Stimulated activated CD4-positive, alpha-beta T cell treated with anti-CD3 and anti-CD28 coated beads, TNF-alpha, amount 100 ng/mL, for 48 hours (primary cell): ENCODE measurements at regions not wholly inside any gene's neighbourhood (a gene's known extent, or its start where the extent isn't known, plus 50 kb on each side); places are given as distances from the start of the nearest gene placed in this dataset.

Experiments
- DNase-seq, 3 donors: peaks; one replicate each; pipeline ENCODE4 v3.0.0-alpha.2; 2020; ENCODE audit warnings: low read depth in 3 of 3

- DNase-seq = no peak
These were observed 99.3 kb upstream of the PMEPA1 start for GRCh38 chr20:57809149-57809548.

GRCh38 chr20:57808264-57809070, 98.7 kb upstream of the PMEPA1 start:
- no peak for DNase-seq

GRCh38 chr20:57807401-57808263, 97.8 kb upstream of the PMEPA1 start:
- DNase-seq = no peak

GRCh38 chr20:57806975-57807374, 97.2 kb upstream of the PMEPA1 start:
- DNase-seq = no peak

GRCh38 chr20:57806476-57806875, 96.7 kb upstream of the PMEPA1 start:
- no peak for DNase-seq

GRCh38 chr20:57805747-57806146, 95.9 kb upstream of the PMEPA1 start:
- DNase-seq = no peak

- no peak for DNase-seq
These were observed 94.8 kb upstream of the PMEPA1 start for GRCh38 chr20:57804470-57805250.

- no peak for DNase-seq
These were observed 93.7 kb upstream of the PMEPA1 start for GRCh38 chr20:57803508-57804005.

- DNase-seq = no peak
These were observed 93.1 kb upstream of the PMEPA1 start for GRCh38 chr20:57802765-57803507.

- no peak for DNase-seq
These were observed 91.8 kb upstream of the PMEPA1 start for GRCh38 chr20:57801581-57801980.

GRCh38 chr20:57800791-57801430, 91.1 kb upstream of the PMEPA1 start:
- DNase-seq = no peak

GRCh38 chr20:57797401-57797800, 87.6 kb upstream of the PMEPA1 start:
- no peak for DNase-seq

- no peak for DNase-seq
These were observed 86.3 kb upstream of the PMEPA1 start for GRCh38 chr20:57795977-57796560.

GRCh38 chr20:57795342-57795697, 85.5 kb upstream of the PMEPA1 start:
- DNase-seq = no peak

- no peak for DNase-seq
These were observed 85.0 kb upstream of the PMEPA1 start for GRCh38 chr20:57794600-57795341.

GRCh38 chr20:57794036-57794435, 84.2 kb upstream of the PMEPA1 start:
- no peak for DNase-seq

GRCh38 chr20:57793421-57793820, 83.6 kb upstream of the PMEPA1 start:
- no peak for DNase-seq

GRCh38 chr20:57792386-57793080, 82.7 kb upstream of the PMEPA1 start:
- no peak for DNase-seq

- DNase-seq = no peak
These were observed 82.2 kb upstream of the PMEPA1 start for GRCh38 chr20:57791966-57792365.
